HepG2 (cell line): ENCODE measurements at regions not wholly inside any gene's neighbourhood (a gene's known extent, or its start where the extent isn't known, plus 50 kb on each side); places are given as distances from the start of the nearest gene placed in this dataset.

Source experiments
- ATAC-seq: fragments of 200-7000 bp; cut with Tn5 transposase; 3 replicates; pipeline ENCODE4 v1.9.1; 2020; ENCODE audit warnings: mild to moderate bottlenecking, moderate library complexity
- BruUV-seq: library from RNA; stranded (reverse); fragments of 400-500 nt; replicated peaks from 2 replicates; lab custom pipeline; 2021; lab: Mats Ljungman, UMichigan
- CTCF ChIA-PET: fragments of 300-600 bp; formaldehyde crosslinking; extraction: SDS; loops from one replicate; lab custom pipeline; 2021; ENCODE audit warnings: low total read pairs, inconsistent platforms, low intra/inter-chr PET ratio; lab: Yijun Ruan, JAX
- POLR2A ChIA-PET: fragments of 350-600 bp; sonication (Branson Sonifier 250); formaldehyde crosslinking; loops from one replicate; lab custom pipeline; 2020; ENCODE audit warnings: antibody characterized with exemption, inconsistent platforms; lab: Yijun Ruan, JAX
- DNase-seq: peaks from one replicate; pipeline ENCODE4 v3.0.0-alpha.2; 2015; ENCODE audit warnings: low spot score
- FAIRE-seq: peaks from 3 replicates; lab custom pipeline; 2011; peaks lifted over from hg19 to GRCh38; lab: Jason Lieb, UNC
- H2AFZ ChIP-seq: one replicate; pipeline ENCODE4 v1.6.1; 2011; ENCODE audit warnings: low read length, inconsistent platforms
- H3K27ac ChIP-seq: fragments of 300-600 bp; 3 replicates; pipeline ENCODE4 v1.8.0; 2011; ENCODE audit warnings: mixed run types, mild to moderate bottlenecking, mixed read lengths, low read length, inconsistent platforms; ENCODE audit not compliant: insufficient read depth; ENCODE audit errors: extremely low read length
- H3K27me3 ChIP-seq, 2 experiments: fragments of 200-600 bp in 1 of 2; 2 replicates in 1 of 2; 3 replicates in 1 of 2; pipeline versions ENCODE4 v1.6.0 to v1.8.0; 2011; ENCODE audit warnings: low read length in 2 of 2, mild to moderate bottlenecking in 2 of 2, moderate library complexity in 2 of 2, inconsistent platforms in 1 of 2; ENCODE audit not compliant: insufficient read depth in 2 of 2, control insufficient read depth in 1 of 2
- H3K36me3 ChIP-seq, 2 experiments: fragments of 200-600 bp in 1 of 2; replicated peaks in 1 of 2; 2 replicates in 1 of 2; 3 replicates in 1 of 2; pipeline versions ENCODE4 v1.5.1 to v1.8.0; 2011; ENCODE audit warnings: low read length in 2 of 2, inconsistent platforms in 1 of 2; ENCODE audit not compliant: insufficient read depth in 2 of 2, control insufficient read depth in 1 of 2
- H3K4me1 ChIP-seq: 2 replicates; pipeline ENCODE4 v1.5.1; 2012; ENCODE audit warnings: low read length, inconsistent platforms; ENCODE audit not compliant: insufficient read depth
- H3K4me2 ChIP-seq: 2 replicates; pipeline ENCODE4 v1.6.0; 2011; ENCODE audit warnings: low read depth, low read length, inconsistent platforms
- H3K4me3 ChIP-seq, 3 experiments: fragments of 200-600 bp in 1 of 3; sonication (generic), shearing (Covaris generic) in 1 of 3; replicated peaks in 1 of 3; 2 replicates each; pipeline ENCODE4 v1.5.1; 2011 to 2016; ENCODE audit warnings: low read length in 3 of 3, inconsistent platforms in 2 of 3, low read depth in 2 of 3, mild to moderate bottlenecking in 2 of 3, control low read depth in 1 of 3, mixed read lengths in 1 of 3; ENCODE audit not compliant: insufficient read depth in 1 of 3
- H3K79me2 ChIP-seq: one replicate; pipeline ENCODE4 v1.6.1; 2011; ENCODE audit warnings: low read length, inconsistent platforms; ENCODE audit not compliant: insufficient read depth
- H3K9ac ChIP-seq: 2 replicates; pipeline ENCODE4 v1.6.0; 2011; ENCODE audit warnings: mild to moderate bottlenecking, low read depth, low read length, inconsistent platforms; ENCODE audit not compliant: insufficient read depth
- H3K9me3 ChIP-seq: 2 replicates; pipeline ENCODE4 v1.5.1; 2012; ENCODE audit warnings: mild to moderate bottlenecking, low read length
- H4K20me1 ChIP-seq: 2 replicates; pipeline ENCODE4 v1.6.0; 2011; ENCODE audit warnings: inconsistent platforms, mild to moderate bottlenecking, low read length, moderate library complexity; ENCODE audit not compliant: insufficient read depth
- CSRNP1 ChIP-seq: sonication (generic); formaldehyde crosslinking; IDR thresholded peaks from 2 replicates; pipeline ENCODE4 v1.8.1; 2023; ENCODE audit warnings: mild to moderate bottlenecking, missing genetic modification reagents
- ELF4 ChIP-seq: sonication (generic); formaldehyde crosslinking; IDR thresholded peaks from 2 replicates; pipeline ENCODE4 v1.5.0; 2020; ENCODE audit warnings: missing genetic modification reagents, mild to moderate bottlenecking, moderate library complexity, borderline replicate concordance
- FOSL2 ChIP-seq: sonication (generic); formaldehyde crosslinking; IDR thresholded peaks from 2 replicates; pipeline ENCODE4 v1.4.0; 2020; ENCODE audit warnings: missing genetic modification reagents
- FOXA3 ChIP-seq: IDR thresholded peaks from 2 replicates; pipeline ENCODE4 v1.6.1; 2016; ENCODE audit warnings: missing genetic modification reagents, missing compliant biosample characterization
- FOXJ3 ChIP-seq: sonication (generic); formaldehyde crosslinking; IDR thresholded peaks from 2 replicates; pipeline ENCODE4 v1.4.0; 2020; ENCODE audit warnings: missing genetic modification reagents, mild to moderate bottlenecking, borderline replicate concordance
- MYC ChIP-seq: sonication (generic); formaldehyde crosslinking; IDR thresholded peaks from 2 replicates; pipeline ENCODE4 v1.9.0; 2021; ENCODE audit warnings: missing genetic modification reagents, borderline replicate concordance
- RBFOX2 ChIP-seq: fragments of 200-400 bp; formaldehyde crosslinking; IDR thresholded peaks from 2 replicates; pipeline ENCODE4 v1.6.1; 2017; ENCODE audit warnings: low read depth, mild to moderate bottlenecking, low read length
- TIGD3 ChIP-seq: sonication (generic); formaldehyde crosslinking; IDR thresholded peaks from 2 replicates; pipeline ENCODE4 v1.5.1; 2020; ENCODE audit warnings: mild to moderate bottlenecking, missing genetic modification reagents, borderline replicate concordance
- WGBS: methylation state at CpG from one replicate; pipeline ENCODE4 v1.1.6; 2017; ENCODE audit warnings: low lambda C conversion rate; 5-methylcytosine and 5-hydroxymethylcytosine counted together
- in situ Hi-C: cut with HindIII; loops from 2 replicates; pipeline ENCODE4 v1.10.0; 2017; ENCODE audit warnings: low pct_unique_long_range_greater_than_20kb; ENCODE audit not compliant: extremely low pct_ligation_motif_present
- intact Hi-C: fragments of 100-400 bp; cut with micrococcal nuclease; formaldehyde crosslinking; loops from one replicate; pipeline ENCODE4 v1.10.0; 2022; ENCODE audit not compliant: unreplicated experiment

- DNase-seq (no peak), ATAC-seq (no peak), FAIRE-seq (no peak)
- Histone ChIP-seq H3K4me2 (no peak overlapping the region), H3K79me2 (no peaks in the 10 kb centered on the region), H3K27me3 (no peaks in the 10 kb centered on the region), H3K9me3 (peaks cover 59% of the 10 kb centered on the region), H3K4me3 (no peak overlapping the region), H3K27ac (no peak overlapping the region), H3K9ac (no peak overlapping the region), H4K20me1 (no peaks in the 10 kb centered on the region), H3K4me1 (no peaks in the 10 kb centered on the region), H2AFZ (no peak overlapping the region)
- CTCF ChIA-PET = no interaction called here
- POLR2A ChIA-PET = no interaction called here
- intact Hi-C loops = no loop called here
- in situ Hi-C loops = no loop called here
- BruUV-seq = no TSS peak
- WGBS = 7% methylated on average over 3 of the region's 4 CpGs
- no peak for TF ChIP-seq RBFOX2
- TF ChIP-seq CSRNP1 = no peak
- TF ChIP-seq FOSL2 (CRISPR knock-in tag) = no peak
- no peak for TF ChIP-seq ELF4 (CRISPR knock-in tag)
- no peak for TF ChIP-seq MYC (CRISPR knock-in tag)
- TF ChIP-seq TIGD3 (CRISPR knock-in tag) = no peak
- no peak for TF ChIP-seq FOXJ3 (CRISPR knock-in tag)
- no peak for TF ChIP-seq FOXA3 (CRISPR knock-in tag)
- TF ChIP-seq, all 625 proteins: peak for 0
- H3K36me3 ChIP-seq = no peaks in the 10 kb centered on the region
Observed at GRCh38 chr12:72832024-72832423, 559.9 kb downstream of the TRHDE start.
